ENCODE measurements at regions not wholly inside any gene's neighbourhood (a gene's known extent, or its start where the extent isn't known, plus 50 kb on each side); places are given as distances from the start of the nearest gene placed in this dataset.

DNA sequence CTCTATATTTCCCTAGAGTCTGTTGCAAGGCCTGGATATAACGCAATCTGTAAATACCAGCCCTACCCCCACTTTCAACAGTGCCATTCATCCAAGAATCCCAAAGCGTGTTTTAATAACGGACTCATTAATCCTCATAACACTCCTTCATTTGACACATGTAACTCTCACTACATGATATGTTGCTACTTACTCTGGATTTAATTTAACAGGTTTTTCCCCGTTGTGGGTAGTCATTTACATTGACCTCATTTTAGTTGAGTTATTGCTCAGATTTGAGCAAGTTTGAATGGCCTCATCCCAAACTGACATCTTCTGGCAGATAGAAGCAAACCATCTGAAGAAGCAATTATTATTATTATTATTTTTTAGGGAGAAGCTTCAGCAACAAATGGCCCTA, 125.4 kb upstream of the NPVF start:
- no peaks in the 10 kb centered on the region for H4K20me1 ChIP-seq (ENCODE audit: control insufficient read depth, extremely low read depth, insufficient read depth, low read length)
- DNase-seq (ENCODE audit: low read depth in 2 of 2) = no peak
- no peak overlapping the region for H3K27ac ChIP-seq (ENCODE audit: insufficient read depth, low read length)
- no peaks in the 10 kb centered on the region for H3K27me3 ChIP-seq (ENCODE audit: control insufficient read depth, insufficient read depth, low read length)
- H3K4me1 ChIP-seq (ENCODE audit: control insufficient read depth, extremely low read depth, insufficient read depth, low read length) = no peaks in the 10 kb centered on the region
- H2AFZ ChIP-seq (ENCODE audit: low read length) = no peak overlapping the region
- H3K79me2 ChIP-seq (ENCODE audit: control insufficient read depth, insufficient read depth, low read length) = no peaks in the 10 kb centered on the region
- H3K9ac ChIP-seq (ENCODE audit: insufficient read depth, low read length) = no peak overlapping the region
- no peaks in the 10 kb centered on the region for H3K36me3 ChIP-seq (ENCODE audit: control insufficient read depth, insufficient read depth, low read length)
- H3K9me3 ChIP-seq (ENCODE audit: control insufficient read depth, insufficient read depth, low read depth, low read length) = no peaks in the 10 kb centered on the region
- TF ChIP-seq, protein P1, sequence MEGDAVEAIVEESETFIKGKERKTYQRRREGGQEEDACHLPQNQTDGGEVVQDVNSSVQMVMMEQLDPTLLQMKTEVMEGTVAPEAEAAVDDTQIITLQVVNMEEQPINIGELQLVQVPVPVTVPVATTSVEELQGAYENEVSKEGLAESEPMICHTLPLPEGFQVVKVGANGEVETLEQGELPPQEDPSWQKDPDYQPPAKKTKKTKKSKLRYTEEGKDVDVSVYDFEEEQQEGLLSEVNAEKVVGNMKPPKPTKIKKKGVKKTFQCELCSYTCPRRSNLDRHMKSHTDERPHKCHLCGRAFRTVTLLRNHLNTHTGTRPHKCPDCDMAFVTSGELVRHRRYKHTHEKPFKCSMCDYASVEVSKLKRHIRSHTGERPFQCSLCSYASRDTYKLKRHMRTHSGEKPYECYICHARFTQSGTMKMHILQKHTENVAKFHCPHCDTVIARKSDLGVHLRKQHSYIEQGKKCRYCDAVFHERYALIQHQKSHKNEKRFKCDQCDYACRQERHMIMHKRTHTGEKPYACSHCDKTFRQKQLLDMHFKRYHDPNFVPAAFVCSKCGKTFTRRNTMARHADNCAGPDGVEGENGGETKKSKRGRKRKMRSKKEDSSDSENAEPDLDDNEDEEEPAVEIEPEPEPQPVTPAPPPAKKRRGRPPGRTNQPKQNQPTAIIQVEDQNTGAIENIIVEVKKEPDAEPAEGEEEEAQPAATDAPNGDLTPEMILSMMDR (conservative IDR thresholded peaks at IDR 0.05 in 1 of 2, IDR thresholded peaks at IDR 0.05 in 1 of 2; ENCODE audit: low read depth in 1 of 2, low read length in 2 of 2) = no peak
- TF ChIP-seq EZH2 (IDR thresholded peaks at IDR 0.05; ENCODE audit: low read length, missing control alignments) = no peak
- H3K4me2 ChIP-seq (ENCODE audit: extremely low read depth, insufficient read depth, low read length) = no peak overlapping the region
- H3K4me3 ChIP-seq (replicated peaks in 1 of 4; ENCODE audit: control extremely low read depth in 1 of 4, insufficient read depth in 1 of 4, low read depth in 3 of 4, low read length in 4 of 4) = no peak overlapping the region

DNA sequence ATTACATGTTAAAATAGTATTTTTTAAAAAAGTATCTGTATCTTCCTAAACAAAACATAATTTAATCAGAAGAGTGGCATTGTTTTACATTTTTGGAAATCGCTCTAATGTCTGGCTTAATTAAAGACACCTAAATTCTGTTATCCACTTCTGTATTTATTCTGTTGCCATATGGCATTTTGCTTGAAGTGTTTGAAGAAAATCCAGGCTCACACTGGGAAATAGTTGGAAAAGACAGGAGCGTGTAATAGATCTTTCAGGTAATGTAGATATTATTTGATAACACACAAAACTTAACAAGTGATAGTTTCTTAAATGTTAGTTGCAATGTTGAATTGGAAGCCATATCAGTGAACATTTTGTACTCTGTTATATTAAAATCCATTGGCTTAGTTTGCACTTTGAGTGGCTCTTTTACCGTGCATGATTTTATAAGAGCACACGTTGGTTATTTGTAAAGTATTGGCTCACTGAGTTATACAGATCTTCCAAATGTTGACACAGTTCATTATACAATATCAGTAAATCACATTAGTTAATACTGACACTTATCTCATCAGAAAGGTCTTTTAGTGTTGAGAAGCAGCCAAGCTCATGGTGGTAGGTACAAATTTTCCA, 128.4 kb upstream of the NPVF start:
- no peak for DNase-seq (ENCODE audit: low read depth in 2 of 2)
- TF ChIP-seq, protein P1 (conservative IDR thresholded peaks at IDR 0.05 in 1 of 2, IDR thresholded peaks at IDR 0.05 in 1 of 2; ENCODE audit: low read depth in 1 of 2, low read length in 2 of 2) = no peak
- TF ChIP-seq EZH2 (IDR thresholded peaks at IDR 0.05; ENCODE audit: low read length, missing control alignments) = no peak
- H3K9ac ChIP-seq (ENCODE audit: insufficient read depth, low read length) = no peak overlapping the region

DNA sequence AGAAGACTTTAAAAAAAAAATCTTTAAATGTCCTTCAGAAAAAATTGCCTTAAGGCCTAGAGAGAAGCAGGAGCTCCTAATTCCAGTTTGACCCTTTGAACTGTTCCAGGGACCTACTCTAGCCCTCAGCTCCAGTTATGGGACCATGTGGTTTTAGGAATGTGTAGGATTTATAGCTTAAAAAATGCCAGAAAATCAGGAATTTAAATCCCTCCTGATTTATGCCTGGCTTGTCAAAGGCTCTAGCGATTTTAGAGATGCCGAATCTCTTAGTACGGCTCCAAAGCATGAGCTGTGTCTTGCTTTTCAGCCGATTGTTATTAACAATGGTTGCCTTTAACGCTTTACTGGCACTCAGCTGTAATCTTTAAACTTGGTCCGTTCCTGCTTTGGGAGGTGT, 130.6 kb upstream of the NPVF start:
- no peak overlapping the region for H3K9ac ChIP-seq (ENCODE audit: insufficient read depth, low read length)

More for the DNA sequence above, 128.4 kb upstream of the NPVF start:
- H3K9me3 ChIP-seq (ENCODE audit: control insufficient read depth, insufficient read depth, low read depth, low read length) = no peaks in the 10 kb centered on the region
- H3K4me2 ChIP-seq (ENCODE audit: extremely low read depth, insufficient read depth, low read length) = no peak overlapping the region
- no peak overlapping the region for H2AFZ ChIP-seq (ENCODE audit: low read length)
- H3K4me1 ChIP-seq (ENCODE audit: control insufficient read depth, extremely low read depth, insufficient read depth, low read length) = no peaks in the 10 kb centered on the region
- no peaks in the 10 kb centered on the region for H3K27me3 ChIP-seq (ENCODE audit: control insufficient read depth, insufficient read depth, low read length)
- H3K79me2 ChIP-seq (ENCODE audit: control insufficient read depth, insufficient read depth, low read length) = no peaks in the 10 kb centered on the region
- no peaks in the 10 kb centered on the region for H4K20me1 ChIP-seq (ENCODE audit: control insufficient read depth, extremely low read depth, insufficient read depth, low read length)
- H3K27ac ChIP-seq (ENCODE audit: insufficient read depth, low read length) = no peak overlapping the region
- H3K36me3 ChIP-seq (ENCODE audit: control insufficient read depth, insufficient read depth, low read length) = no peaks in the 10 kb centered on the region
- H3K4me3 ChIP-seq (replicated peaks in 1 of 4; ENCODE audit: control extremely low read depth in 1 of 4, insufficient read depth in 1 of 4, low read depth in 3 of 4, low read length in 4 of 4) = no peak overlapping the region

More for the DNA sequence above, 130.6 kb upstream of the NPVF start:
- no peak for TF ChIP-seq EZH2 (IDR thresholded peaks at IDR 0.05; ENCODE audit: low read length, missing control alignments)
- TF ChIP-seq, protein P1 (conservative IDR thresholded peaks at IDR 0.05 in 1 of 2, IDR thresholded peaks at IDR 0.05 in 1 of 2; ENCODE audit: low read depth in 1 of 2, low read length in 2 of 2) = no peak
- no peaks in the 10 kb centered on the region for H3K4me1 ChIP-seq (ENCODE audit: control insufficient read depth, extremely low read depth, insufficient read depth, low read length)
- no peak for DNase-seq (ENCODE audit: low read depth in 2 of 2)
- no peaks in the 10 kb centered on the region for H3K27me3 ChIP-seq (ENCODE audit: control insufficient read depth, insufficient read depth, low read length)
- no peak overlapping the region for H2AFZ ChIP-seq (ENCODE audit: low read length)
- no peaks in the 10 kb centered on the region for H3K36me3 ChIP-seq (ENCODE audit: control insufficient read depth, insufficient read depth, low read length)
- no peak overlapping the region for H3K4me3 ChIP-seq (replicated peaks in 1 of 4; ENCODE audit: control extremely low read depth in 1 of 4, insufficient read depth in 1 of 4, low read depth in 3 of 4, low read length in 4 of 4)
- no peak overlapping the region for H3K27ac ChIP-seq (ENCODE audit: insufficient read depth, low read length)
- H4K20me1 ChIP-seq (ENCODE audit: control insufficient read depth, extremely low read depth, insufficient read depth, low read length) = no peaks in the 10 kb centered on the region
- no peaks in the 10 kb centered on the region for H3K9me3 ChIP-seq (ENCODE audit: control insufficient read depth, insufficient read depth, low read depth, low read length)
- H3K4me2 ChIP-seq (ENCODE audit: extremely low read depth, insufficient read depth, low read length) = no peak overlapping the region
- no peaks in the 10 kb centered on the region for H3K79me2 ChIP-seq (ENCODE audit: control insufficient read depth, insufficient read depth, low read length)
